Natural killer cell (primary cell): ENCODE measurements at regions not wholly inside any gene's neighbourhood (a gene's known extent, or its start where the extent isn't known, plus 50 kb on each side); places are given as distances from the start of the nearest gene placed in this dataset.

Source experiments
- ATAC-seq, 3 donors: fragments of 150-1000 bp in 2 of 3; fragments of 200-7000 bp in 1 of 3; cut with Tn5 transposase; 1 replicate in 1 of 3; 2 replicates in 2 of 3; pipeline ENCODE4 v1.10.0; 2021; ENCODE audit warnings: mild to moderate bottlenecking in 2 of 3, moderate library complexity in 2 of 3
- DNase-seq, 2 donors: peaks; one replicate each; pipeline versions ENCODE4 v3.0.0 to v3.0.0-alpha.2; 2013 to 2021; ENCODE audit warnings: mixed read lengths in 1 of 2
- H3K27ac ChIP-seq: one replicate; pipeline ENCODE4 v1.5.1; 2013; ENCODE audit warnings: mild to moderate bottlenecking, low read length
- H3K27me3 ChIP-seq: one replicate; pipeline ENCODE4 v1.6.1; 2013; ENCODE audit warnings: low read length; ENCODE audit not compliant: control insufficient read depth, insufficient read depth
- H3K36me3 ChIP-seq: one replicate; pipeline ENCODE4 v1.6.1; 2013; ENCODE audit warnings: low read length; ENCODE audit not compliant: control insufficient read depth, insufficient read depth
- H3K4me1 ChIP-seq: one replicate; pipeline ENCODE4 v1.6.1; 2013; ENCODE audit warnings: low read length; ENCODE audit not compliant: control insufficient read depth, insufficient read depth
- H3K4me3 ChIP-seq: one replicate; pipeline ENCODE4 v1.5.1; 2013; ENCODE audit warnings: low read length
- H3K9me3 ChIP-seq: one replicate; pipeline ENCODE4 v1.6.1; 2013; ENCODE audit warnings: low read length; ENCODE audit not compliant: control insufficient read depth, insufficient read depth
- H3K27ac Mint-ChIP-seq, 2 donors: one replicate each; pipeline ENCODE4 v1.8.0; 2022; ENCODE audit warnings: mild to moderate bottlenecking in 2 of 2, mixed read lengths in 2 of 2, moderate library complexity in 1 of 2
- H3K27me3 Mint-ChIP-seq, 2 donors: one replicate each; pipeline ENCODE4 v1.8.0; 2022; ENCODE audit warnings: low read depth in 2 of 2, mixed read lengths in 2 of 2
- H3K36me3 Mint-ChIP-seq: one replicate; pipeline ENCODE4 v1.8.0; 2022; ENCODE audit warnings: mixed read lengths
- H3K4me1 Mint-ChIP-seq, 2 donors: one replicate each; pipeline ENCODE4 v1.8.0; 2022; ENCODE audit warnings: mixed read lengths in 2 of 2
- H3K4me3 Mint-ChIP-seq: one replicate; pipeline ENCODE4 v1.8.0; 2022; ENCODE audit warnings: mild to moderate bottlenecking, moderate library complexity, mixed read lengths
- H3K9me3 Mint-ChIP-seq, 2 donors: one replicate each; pipeline ENCODE4 v1.8.0; 2022; ENCODE audit warnings: mixed read lengths in 2 of 2
- WGBS: methylation state at CpG from one replicate; pipeline ENCODE4 v1.1.7; 2013; ENCODE audit warnings: missing lambda C conversion rate; ENCODE audit not compliant: insufficient coverage; 5-methylcytosine and 5-hydroxymethylcytosine counted together
- intact Hi-C: fragments of 100-400 bp; cut with micrococcal nuclease; formaldehyde crosslinking; loops from one replicate; pipeline ENCODE4 v1.14.2; 2022
- TF ChIP-seq, protein P1 (sequence below): fragments of 200-600 bp; IDR thresholded peaks from one replicate; pipeline ENCODE4 v1.8.0; 2022; ENCODE audit warnings: antibody characterized with exemption

GRCh38 chr5:40221796-40222195, 457.9 kb upstream of the PTGER4 start:
- TF ChIP-seq, protein P1, sequence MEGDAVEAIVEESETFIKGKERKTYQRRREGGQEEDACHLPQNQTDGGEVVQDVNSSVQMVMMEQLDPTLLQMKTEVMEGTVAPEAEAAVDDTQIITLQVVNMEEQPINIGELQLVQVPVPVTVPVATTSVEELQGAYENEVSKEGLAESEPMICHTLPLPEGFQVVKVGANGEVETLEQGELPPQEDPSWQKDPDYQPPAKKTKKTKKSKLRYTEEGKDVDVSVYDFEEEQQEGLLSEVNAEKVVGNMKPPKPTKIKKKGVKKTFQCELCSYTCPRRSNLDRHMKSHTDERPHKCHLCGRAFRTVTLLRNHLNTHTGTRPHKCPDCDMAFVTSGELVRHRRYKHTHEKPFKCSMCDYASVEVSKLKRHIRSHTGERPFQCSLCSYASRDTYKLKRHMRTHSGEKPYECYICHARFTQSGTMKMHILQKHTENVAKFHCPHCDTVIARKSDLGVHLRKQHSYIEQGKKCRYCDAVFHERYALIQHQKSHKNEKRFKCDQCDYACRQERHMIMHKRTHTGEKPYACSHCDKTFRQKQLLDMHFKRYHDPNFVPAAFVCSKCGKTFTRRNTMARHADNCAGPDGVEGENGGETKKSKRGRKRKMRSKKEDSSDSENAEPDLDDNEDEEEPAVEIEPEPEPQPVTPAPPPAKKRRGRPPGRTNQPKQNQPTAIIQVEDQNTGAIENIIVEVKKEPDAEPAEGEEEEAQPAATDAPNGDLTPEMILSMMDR, result no peak
- H3K27ac Mint-ChIP-seq, result no peak overlapping the region
- H3K36me3 ChIP-seq, result no peaks in the 10 kb centered on the region
- H3K27me3 Mint-ChIP-seq, result peaks cover 0 to 11% of the 10 kb centered on the region in 2 donors
- no peak for ATAC-seq
- peaks cover 32 to 43% of the 10 kb centered on the region in 2 donors for H3K4me1 Mint-ChIP-seq
- intact Hi-C loops, result no loop called here
- H3K27me3 ChIP-seq, result no peaks in the 10 kb centered on the region
- H3K27ac ChIP-seq, result no peak overlapping the region
- no peak overlapping the region for H3K4me3 Mint-ChIP-seq
- 96% methylated on average over 4 of the region's 4 CpGs for WGBS
- no peaks in the 10 kb centered on the region for H3K36me3 Mint-ChIP-seq
- no peaks in the 10 kb centered on the region for H3K4me1 ChIP-seq
- no peak overlapping the region for H3K4me3 ChIP-seq
- no peaks in the 10 kb centered on the region for H3K9me3 ChIP-seq
- DNase-seq, result no peak
- peaks cover 2% of the 10 kb centered on the region in 2 donors for H3K9me3 Mint-ChIP-seq

DNA sequence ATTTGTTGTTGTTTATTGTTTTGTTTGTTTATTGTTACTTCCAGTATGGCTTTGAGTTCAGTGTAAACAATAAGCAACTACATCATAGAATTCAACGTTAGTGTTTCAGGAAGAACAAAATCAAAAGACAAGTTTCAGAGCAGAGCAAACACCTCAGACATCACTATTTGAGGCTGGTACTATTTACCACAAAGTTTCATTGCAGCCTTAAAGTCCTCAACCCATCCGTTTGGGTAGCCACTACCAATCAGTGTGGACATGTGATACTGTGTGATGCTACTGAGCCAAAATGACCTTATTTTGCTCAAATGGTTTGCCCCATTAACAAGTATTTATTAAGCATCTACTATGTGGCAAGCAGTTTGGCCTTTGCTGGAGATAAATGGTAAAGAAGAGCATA, 458.5 kb upstream of the PTGER4 start:
- Histone ChIP-seq H3K4me1 (no peaks in the 10 kb centered on the region), H3K27ac (no peak overlapping the region), H3K9me3 (no peaks in the 10 kb centered on the region), H3K4me3 (no peak overlapping the region), H3K27me3 (no peaks in the 10 kb centered on the region), H3K36me3 (no peaks in the 10 kb centered on the region)
- no peak overlapping the region for H3K27ac Mint-ChIP-seq
- peaks cover 32 to 43% of the 10 kb centered on the region in 2 donors for H3K4me1 Mint-ChIP-seq
- intact Hi-C loops, result no loop called here
- DNase-seq, result no peak
- H3K36me3 Mint-ChIP-seq, result no peaks in the 10 kb centered on the region
- 70% methylated on average over 2 of the region's 2 CpGs for WGBS
- no peak for ATAC-seq
- H3K4me3 Mint-ChIP-seq, result no peak overlapping the region
- peaks cover 0 to 11% of the 10 kb centered on the region in 2 donors for H3K27me3 Mint-ChIP-seq
- TF ChIP-seq, protein P1, result no peak
- H3K9me3 Mint-ChIP-seq, result peaks cover 2% of the 10 kb centered on the region in 2 donors

GRCh38 chr5:40220260-40220659, 459.5 kb upstream of the PTGER4 start:
- Histone ChIP-seq H3K4me1 (no peaks in the 10 kb centered on the region), H3K27ac (no peak overlapping the region), H3K9me3 (no peaks in the 10 kb centered on the region), H3K27me3 (no peaks in the 10 kb centered on the region), H3K4me3 (no peak overlapping the region), H3K36me3 (no peaks in the 10 kb centered on the region)
- ATAC-seq, result peak; percentile 17 to 21 (median 18)
- peaks cover 2% of the 10 kb centered on the region in 2 donors for H3K9me3 Mint-ChIP-seq
- TF ChIP-seq, protein P1, result no peak
- intact Hi-C loops, result no loop called here
- H3K36me3 Mint-ChIP-seq, result no peaks in the 10 kb centered on the region
- no peak overlapping the region for H3K4me3 Mint-ChIP-seq
- WGBS, result 15% methylated on average over 2 of the region's 2 CpGs
- H3K27ac Mint-ChIP-seq, result peak overlapping the region; percentile 13 to 33
- peak in 1 of 2 donors; percentile 19 for DNase-seq
- H3K27me3 Mint-ChIP-seq, result peaks cover 5 to 7% of the 10 kb centered on the region in 2 donors
- peaks cover 32 to 43% of the 10 kb centered on the region in 2 donors for H3K4me1 Mint-ChIP-seq

DNA sequence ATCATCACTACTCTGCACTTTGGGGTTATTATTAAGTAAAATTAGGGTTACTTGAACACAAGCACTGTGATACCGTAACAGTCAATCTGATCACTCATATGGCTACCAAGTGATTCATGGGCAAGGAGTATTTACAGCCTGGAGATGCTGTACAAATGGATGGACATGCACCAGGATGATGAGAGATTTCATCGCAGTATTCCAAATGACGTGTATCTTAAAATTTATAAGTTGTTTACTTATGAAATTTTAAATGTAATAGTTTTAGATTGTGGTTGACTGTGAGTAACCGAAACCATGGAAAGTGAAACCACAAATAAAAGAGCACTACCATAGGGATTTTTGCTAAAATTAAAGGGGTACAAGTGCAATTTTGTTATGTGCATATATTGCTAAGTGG, 462.2 kb upstream of the PTGER4 start:
- Mint-ChIP-seq H3K4me1 (peaks cover 25 to 34% of the 10 kb centered on the region in 2 donors), H3K9me3 (peaks cover 2% of the 10 kb centered on the region in 2 donors), H3K27ac (no peak overlapping the region), H3K4me3 (no peak overlapping the region), H3K36me3 (no peaks in the 10 kb centered on the region), H3K27me3 (peaks cover 7 to 22% of the 10 kb centered on the region in 2 donors)
- 47% methylated on average over 3 of the region's 4 CpGs for WGBS
- H3K36me3 ChIP-seq, result no peaks in the 10 kb centered on the region
- TF ChIP-seq, protein P1, result no peak
- H3K27ac ChIP-seq, result no peak overlapping the region
- DNase-seq (no peak), ATAC-seq (no peak)
- H3K27me3 ChIP-seq, result no peaks in the 10 kb centered on the region
- H3K4me1 ChIP-seq, result no peaks in the 10 kb centered on the region
- intact Hi-C loops, result no loop called here
- no peak overlapping the region for H3K4me3 ChIP-seq
- H3K9me3 ChIP-seq, result no peaks in the 10 kb centered on the region
